GM12878 (cell line): ENCODE measurements at regions not wholly inside any gene's neighbourhood (a gene's known extent, or its start where the extent isn't known, plus 50 kb on each side); places are given as distances from the start of the nearest gene placed in this dataset.

Experiments
- ATAC-seq: fragments of 200-7000 bp; cut with Tn5 transposase; 3 replicates; pipeline ENCODE4 v1.9.1; 2020; ENCODE audit warnings: mild to moderate bottlenecking, moderate library complexity
- BruUV-seq: library from RNA; stranded (reverse); fragments of 400-500 nt; replicated peaks from 2 replicates; lab custom pipeline; 2021; lab: Mats Ljungman, UMichigan
- CTCF ChIA-PET: fragments of 300-600 bp; sonication (Branson Sonifier 250); formaldehyde crosslinking; extraction: SDS; loops from one replicate; lab custom pipeline; 2021; ENCODE audit warnings: inconsistent platforms; lab: Yijun Ruan, JAX
- POLR2A ChIA-PET: fragments of 350-600 bp; formaldehyde crosslinking; extraction: SDS; loops from one replicate; lab custom pipeline; 2021; ENCODE audit warnings: inconsistent platforms; lab: Charles Lee
- RAD21 ChIA-PET: fragments of 300-600 bp; sonication (Branson Sonifier 250); formaldehyde crosslinking; loops from one replicate; lab custom pipeline; 2023; ENCODE audit warnings: antibody characterized with exemption; ENCODE audit not compliant: unreplicated experiment; lab: Charles Lee
- SMC1A ChIA-PET: fragments of 300-600 bp; sonication (Branson Sonifier 250); formaldehyde crosslinking; loops from one replicate; lab custom pipeline; 2023; ENCODE audit not compliant: unreplicated experiment, uncharacterized antibody; lab: Charles Lee
- DNase-seq: peaks from one replicate; pipeline ENCODE4 v3.0.0-alpha.2; 2011; ENCODE audit warnings: low read depth, low spot score
- FAIRE-seq: peaks from 3 replicates; lab custom pipeline; 2011; peaks lifted over from hg19 to GRCh38; lab: Jason Lieb, UNC
- H2AFZ ChIP-seq: 2 replicates; pipeline ENCODE4 v1.6.0; 2011; ENCODE audit warnings: low read depth, low read length, control low read depth; ENCODE audit not compliant: control insufficient read depth
- H3K27ac ChIP-seq: 2 replicates; pipeline ENCODE4 v1.5.1; 2011; ENCODE audit warnings: control low read depth; ENCODE audit not compliant: control insufficient read depth, insufficient read depth
- H3K27me3 ChIP-seq, 2 experiments: replicated peaks in 1 of 2; 2 replicates each; pipeline versions ENCODE4 v1.6.0 to v1.6.1; 2011; ENCODE audit warnings: low read length in 1 of 2; ENCODE audit not compliant: control insufficient read depth in 2 of 2, insufficient read depth in 2 of 2
- H3K36me3 ChIP-seq, 2 experiments: 2 replicates each; pipeline ENCODE4 v1.5.1; 2011; ENCODE audit warnings: low read length in 1 of 2; ENCODE audit not compliant: control insufficient read depth in 2 of 2, insufficient read depth in 2 of 2
- H3K4me1 ChIP-seq: 2 replicates; pipeline ENCODE4 v1.6.1; 2011; ENCODE audit warnings: mild to moderate bottlenecking, low read length, moderate library complexity, mixed read lengths; ENCODE audit not compliant: control insufficient read depth, insufficient read depth
- H3K4me2 ChIP-seq: 2 replicates; pipeline ENCODE4 v1.6.0; 2011; ENCODE audit warnings: control low read depth; ENCODE audit not compliant: control insufficient read depth, insufficient read depth
- H3K4me3 ChIP-seq: fragments of 200-600 bp; sonication (generic); 2 replicates; pipeline ENCODE4 v1.5.1; 2016
- H3K79me2 ChIP-seq: 2 replicates; pipeline ENCODE4 v1.6.0; 2011; ENCODE audit warnings: low read length; ENCODE audit not compliant: control insufficient read depth, insufficient read depth
- H3K9ac ChIP-seq: 2 replicates; pipeline ENCODE4 v1.8.0; 2011; ENCODE audit warnings: low read length, control low read depth, mixed read lengths; ENCODE audit not compliant: control insufficient read depth, insufficient read depth
- H3K9me3 ChIP-seq: replicated peaks from 3 replicates; pipeline ENCODE4 v1.5.1; 2011; ENCODE audit warnings: mild to moderate bottlenecking, low read length; ENCODE audit not compliant: control insufficient read depth, insufficient read depth
- H4K20me1 ChIP-seq: 2 replicates; pipeline ENCODE4 v1.6.0; 2011; ENCODE audit not compliant: control insufficient read depth, insufficient read depth
- BMI1 ChIP-seq: fragments of 450-650 bp; IDR thresholded peaks from 2 replicates; pipeline ENCODE4 v1.6.1; 2016; ENCODE audit warnings: mild to moderate bottlenecking, moderate library complexity, borderline replicate concordance
- BRCA1 ChIP-seq: IDR thresholded peaks from 2 replicates; pipeline ENCODE4 v1.6.1; 2011; ENCODE audit warnings: low read depth, low read length, improper control_type of control experiment
- CHD2 ChIP-seq: IDR thresholded peaks from 2 replicates; pipeline ENCODE4 v1.6.1; 2011; ENCODE audit warnings: low read depth, low read length, improper control_type of control experiment, borderline replicate concordance
- CREB1 ChIP-seq: IDR thresholded peaks from 2 replicates; pipeline ENCODE4 v1.6.1; 2012; ENCODE audit warnings: low read depth, mild to moderate bottlenecking, inconsistent platforms
- GATAD2B ChIP-seq: fragments of 450-650 bp; conservative IDR thresholded peaks from 2 replicates; pipeline ENCODE4 v1.6.1; 2017; ENCODE audit warnings: low read depth, mild to moderate bottlenecking, moderate library complexity
- HCFC1 ChIP-seq: fragments of 150-350 bp; IDR thresholded peaks from 2 replicates; pipeline ENCODE4 v1.6.1; 2014; ENCODE audit warnings: low read length
- HSF1 ChIP-seq: fragments of 150-350 bp; IDR thresholded peaks from 2 replicates; pipeline ENCODE4 v1.6.1; 2014; ENCODE audit warnings: mild to moderate bottlenecking, low read depth, low read length
- IKZF1 ChIP-seq: fragments of 450-650 bp; conservative IDR thresholded peaks from 2 replicates; pipeline ENCODE4 v1.6.1; 2017; ENCODE audit warnings: antibody characterized with exemption, mild to moderate bottlenecking
- JUND ChIP-seq: IDR thresholded peaks from 2 replicates; pipeline ENCODE4 v1.6.1; 2012; ENCODE audit warnings: low read depth, mild to moderate bottlenecking, low read length, improper control_type of control experiment, moderate library complexity
- NFXL1 ChIP-seq: fragments of 450-650 bp; IDR thresholded peaks from 2 replicates; pipeline ENCODE4 v1.6.1; 2017; ENCODE audit warnings: antibody characterized with exemption, mild to moderate bottlenecking, borderline replicate concordance
- NR2C2 ChIP-seq: IDR thresholded peaks from 2 replicates; pipeline ENCODE4 v1.6.1; 2011; ENCODE audit warnings: borderline replicate concordance, low read depth; ENCODE audit not compliant: control insufficient read depth, insufficient read length
- RUNX3 ChIP-seq: IDR thresholded peaks from 2 replicates; pipeline ENCODE4 v1.6.1; 2012; ENCODE audit warnings: low read length, inconsistent platforms
- SMAD5 ChIP-seq: IDR thresholded peaks from 2 replicates; pipeline ENCODE4 v1.6.1; 2016; ENCODE audit warnings: antibody characterized with exemption, low read depth
- SREBF2 ChIP-seq: IDR thresholded peaks from 2 replicates; pipeline ENCODE4 v1.6.1; 2012; ENCODE audit warnings: mild to moderate bottlenecking, low read length
- TAF1 ChIP-seq: IDR thresholded peaks from 2 replicates; pipeline ENCODE4 v1.6.1; 2011; ENCODE audit warnings: mild to moderate bottlenecking, low read depth, low read length, borderline replicate concordance
- TCF7 ChIP-seq: IDR thresholded peaks from 2 replicates; pipeline ENCODE4 v1.6.1; 2014; ENCODE audit warnings: antibody characterized with exemption, borderline replicate concordance
- YY1 ChIP-seq: IDR thresholded peaks from 2 replicates; pipeline ENCODE4 v1.6.1; 2011; ENCODE audit warnings: low read depth, mild to moderate bottlenecking, low read length
- in situ Hi-C: fragments of 300-500 bp; cut with MboI; formaldehyde crosslinking; loops from 9 replicates; pipeline ENCODE4 v1.14.3; 2018; ENCODE audit warnings: mixed read lengths
- intact Hi-C: fragments of 100-400 bp; cut with micrococcal nuclease; formaldehyde crosslinking; loops from one replicate; pipeline ENCODE4 v1.14.2; 2022; ENCODE audit not compliant: unreplicated experiment
- TF ChIP-seq, protein P1 (sequence below): fragments of 150-350 bp; IDR thresholded peaks from 2 replicates; pipeline ENCODE4 v1.6.1; 2016; ENCODE audit warnings: low read depth, low read length
- TF ChIP-seq, protein P2 (sequence below): fragments of 450-650 bp; IDR thresholded peaks from 2 replicates; pipeline ENCODE4 v1.6.1; 2017; ENCODE audit warnings: mild to moderate bottlenecking, moderate library complexity

- no TSS peak for BruUV-seq
- ChIA-PET POLR2A (no interaction called here), SMC1A (interaction anchor here (0.7 to 3.0 kb wide), 3 partner anchors 21 to 171 kb away, joined by 3 to 10 read pairs (median 3); no protein-coding TSS in a partner anchor), RAD21 (interaction anchor here (2.1 kb wide), 1 partner anchor 46 kb away, joined by 6 read pairs; no protein-coding TSS in a partner anchor), CTCF (interaction anchor here (0.8 to 2.3 kb wide), 5 partner anchors 34 to 131 kb away, joined by 3 to 10 read pairs (median 3); no protein-coding TSS in a partner anchor)
- Histone ChIP-seq H3K9me3 (no peaks in the 10 kb centered on the region), H3K27ac (no peak overlapping the region), H3K4me2 (no peak overlapping the region), H3K9ac (no peak overlapping the region), H3K36me3 (no peaks in the 10 kb centered on the region), H3K4me1 (peaks cover 5% of the 10 kb centered on the region), H3K79me2 (no peaks in the 10 kb centered on the region), H2AFZ (no peak overlapping the region), H4K20me1 (no peaks in the 10 kb centered on the region), H3K27me3 (no peaks in the 10 kb centered on the region), H3K4me3 (no peak overlapping the region)
- no peak for DNase-seq
- intact Hi-C loops = loop anchor here (2.0 to 10.0 kb wide), 3 partner anchors 28 to 890 kb away; no protein-coding TSS in a partner anchor
- in situ Hi-C loops = no loop called here
- no peak for FAIRE-seq
- ATAC-seq = no peak
- TF ChIP-seq CHD2 (no peak), GATAD2B (no peak), NR2C2 (no peak), SREBF2 (no peak), IKZF1 (no peak), HSF1 (no peak), TAF1 (no peak), JUND (no peak), BRCA1 (no peak), SMAD5 (no peak), NFXL1 (no peak), TCF7 (no peak), HCFC1 (no peak), RUNX3 (no peak), YY1 (no peak), CREB1 (no peak), BMI1 (no peak)
- TF ChIP-seq, protein P1, sequence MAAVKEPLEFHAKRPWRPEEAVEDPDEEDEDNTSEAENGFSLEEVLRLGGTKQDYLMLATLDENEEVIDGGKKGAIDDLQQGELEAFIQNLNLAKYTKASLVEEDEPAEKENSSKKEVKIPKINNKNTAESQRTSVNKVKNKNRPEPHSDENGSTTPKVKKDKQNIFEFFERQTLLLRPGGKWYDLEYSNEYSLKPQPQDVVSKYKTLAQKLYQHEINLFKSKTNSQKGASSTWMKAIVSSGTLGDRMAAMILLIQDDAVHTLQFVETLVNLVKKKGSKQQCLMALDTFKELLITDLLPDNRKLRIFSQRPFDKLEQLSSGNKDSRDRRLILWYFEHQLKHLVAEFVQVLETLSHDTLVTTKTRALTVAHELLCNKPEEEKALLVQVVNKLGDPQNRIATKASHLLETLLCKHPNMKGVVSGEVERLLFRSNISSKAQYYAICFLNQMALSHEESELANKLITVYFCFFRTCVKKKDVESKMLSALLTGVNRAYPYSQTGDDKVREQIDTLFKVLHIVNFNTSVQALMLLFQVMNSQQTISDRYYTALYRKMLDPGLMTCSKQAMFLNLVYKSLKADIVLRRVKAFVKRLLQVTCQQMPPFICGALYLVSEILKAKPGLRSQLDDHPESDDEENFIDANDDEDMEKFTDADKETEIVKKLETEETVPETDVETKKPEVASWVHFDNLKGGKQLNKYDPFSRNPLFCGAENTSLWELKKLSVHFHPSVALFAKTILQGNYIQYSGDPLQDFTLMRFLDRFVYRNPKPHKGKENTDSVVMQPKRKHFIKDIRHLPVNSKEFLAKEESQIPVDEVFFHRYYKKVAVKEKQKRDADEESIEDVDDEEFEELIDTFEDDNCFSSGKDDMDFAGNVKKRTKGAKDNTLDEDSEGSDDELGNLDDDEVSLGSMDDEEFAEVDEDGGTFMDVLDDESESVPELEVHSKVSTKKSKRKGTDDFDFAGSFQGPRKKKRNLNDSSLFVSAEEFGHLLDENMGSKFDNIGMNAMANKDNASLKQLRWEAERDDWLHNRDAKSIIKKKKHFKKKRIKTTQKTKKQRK = no peak
- TF ChIP-seq, protein P2, sequence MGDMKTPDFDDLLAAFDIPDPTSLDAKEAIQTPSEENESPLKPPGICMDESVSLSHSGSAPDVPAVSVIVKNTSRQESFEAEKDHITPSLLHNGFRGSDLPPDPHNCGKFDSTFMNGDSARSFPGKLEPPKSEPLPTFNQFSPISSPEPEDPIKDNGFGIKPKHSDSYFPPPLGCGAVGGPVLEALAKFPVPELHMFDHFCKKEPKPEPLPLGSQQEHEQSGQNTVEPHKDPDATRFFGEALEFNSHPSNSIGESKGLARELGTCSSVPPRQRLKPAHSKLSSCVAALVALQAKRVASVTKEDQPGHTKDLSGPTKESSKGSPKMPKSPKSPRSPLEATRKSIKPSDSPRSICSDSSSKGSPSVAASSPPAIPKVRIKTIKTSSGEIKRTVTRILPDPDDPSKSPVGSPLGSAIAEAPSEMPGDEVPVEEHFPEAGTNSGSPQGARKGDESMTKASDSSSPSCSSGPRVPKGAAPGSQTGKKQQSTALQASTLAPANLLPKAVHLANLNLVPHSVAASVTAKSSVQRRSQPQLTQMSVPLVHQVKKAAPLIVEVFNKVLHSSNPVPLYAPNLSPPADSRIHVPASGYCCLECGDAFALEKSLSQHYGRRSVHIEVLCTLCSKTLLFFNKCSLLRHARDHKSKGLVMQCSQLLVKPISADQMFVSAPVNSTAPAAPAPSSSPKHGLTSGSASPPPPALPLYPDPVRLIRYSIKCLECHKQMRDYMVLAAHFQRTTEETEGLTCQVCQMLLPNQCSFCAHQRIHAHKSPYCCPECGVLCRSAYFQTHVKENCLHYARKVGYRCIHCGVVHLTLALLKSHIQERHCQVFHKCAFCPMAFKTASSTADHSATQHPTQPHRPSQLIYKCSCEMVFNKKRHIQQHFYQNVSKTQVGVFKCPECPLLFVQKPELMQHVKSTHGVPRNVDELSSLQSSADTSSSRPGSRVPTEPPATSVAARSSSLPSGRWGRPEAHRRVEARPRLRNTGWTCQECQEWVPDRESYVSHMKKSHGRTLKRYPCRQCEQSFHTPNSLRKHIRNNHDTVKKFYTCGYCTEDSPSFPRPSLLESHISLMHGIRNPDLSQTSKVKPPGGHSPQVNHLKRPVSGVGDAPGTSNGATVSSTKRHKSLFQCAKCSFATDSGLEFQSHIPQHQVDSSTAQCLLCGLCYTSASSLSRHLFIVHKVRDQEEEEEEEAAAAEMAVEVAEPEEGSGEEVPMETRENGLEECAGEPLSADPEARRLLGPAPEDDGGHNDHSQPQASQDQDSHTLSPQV = no peak
Observed at GRCh38 chr22:22064580-22064979, 82.0 kb upstream of the TOP3B start.
